NCI-H2107 treated with DMSO at 0.1 percent for 48 hours (cell line): ENCODE measurements at regions not wholly inside any gene's neighbourhood (a gene's known extent, or its start where the extent isn't known, plus 50 kb on each side); places are given as distances from the start of the nearest gene placed in this dataset.

Experiments used
- DNase-seq: peaks from one replicate; lab custom pipeline; 2025; ENCODE audit not compliant: unreplicated experiment; lab: John Stamatoyannopoulos, UW

- DNase-seq: no peak
Measured at GRCh38 chrX:20437683-20438082, 171.0 kb upstream of the RPS6KA3 start.

GRCh38 chrX:20435913-20436312, 169.2 kb upstream of the RPS6KA3 start:
- no peak for DNase-seq

GRCh38 chrX:20434986-20435385, 168.3 kb upstream of the RPS6KA3 start:
- no peak for DNase-seq

- no peak for DNase-seq
Measured at GRCh38 chrX:20433388-20433775, 166.7 kb upstream of the RPS6KA3 start.

- DNase-seq: no peak
Measured at GRCh38 chrX:20432746-20433387, 166.2 kb upstream of the RPS6KA3 start.

GRCh38 chrX:20432048-20432447, 165.3 kb upstream of the RPS6KA3 start:
- DNase-seq: no peak

- no peak for DNase-seq
Measured at GRCh38 chrX:20431486-20431885, 164.8 kb upstream of the RPS6KA3 start.

- no peak for DNase-seq
Measured at GRCh38 chrX:20427173-20427770, 160.6 kb upstream of the RPS6KA3 start.

- DNase-seq: no peak
Measured at GRCh38 chrX:20421697-20422096, 155.0 kb upstream of the RPS6KA3 start.

- DNase-seq: no peak
Measured at GRCh38 chrX:20421275-20421674, 154.6 kb upstream of the RPS6KA3 start.

GRCh38 chrX:20420058-20420457, 153.3 kb upstream of the RPS6KA3 start:
- no peak for DNase-seq

GRCh38 chrX:20418379-20419150, 151.9 kb upstream of the RPS6KA3 start:
- no peak for DNase-seq

GRCh38 chrX:20414762-20415445, 148.2 kb upstream of the RPS6KA3 start:
- no peak for DNase-seq

- DNase-seq: no peak
Measured at GRCh38 chrX:20414066-20414465, 147.4 kb upstream of the RPS6KA3 start.

- no peak for DNase-seq
Measured at GRCh38 chrX:20412871-20413486, 146.3 kb upstream of the RPS6KA3 start.

GRCh38 chrX:20410540-20410939, 143.8 kb upstream of the RPS6KA3 start:
- no peak for DNase-seq

- no peak for DNase-seq
Measured at GRCh38 chrX:20409991-20410390, 143.3 kb upstream of the RPS6KA3 start.

- DNase-seq: no peak
Measured at GRCh38 chrX:20402956-20403355, 136.2 kb upstream of the RPS6KA3 start.

- no peak for DNase-seq
Measured at GRCh38 chrX:20399728-20400414, 133.2 kb upstream of the RPS6KA3 start.

GRCh38 chrX:20397587-20397986, 130.9 kb upstream of the RPS6KA3 start:
- DNase-seq: no peak

GRCh38 chrX:20394451-20394850, 127.7 kb upstream of the RPS6KA3 start:
- DNase-seq: no peak
